Sigmoid colon (tissue), 4 donors: ENCODE measurements at regions not wholly inside any gene's neighbourhood (a gene's known extent, or its start where the extent isn't known, plus 50 kb on each side); places are given as distances from the start of the nearest gene placed in this dataset.

ENCODE experiments used
- CTCF ChIP-seq, 4 experiments: fragments of 450-650 bp in 3 of 4; fragments of 200-600 bp in 1 of 4; IDR thresholded peaks; one replicate each; pipeline ENCODE4 v1.5.1; 2016 to 2019; ENCODE audit warnings: antibody characterized with exemption in 4 of 4, mild to moderate bottlenecking in 3 of 4, moderate library complexity in 2 of 4
- EP300 ChIP-seq, 4 donors: sonication (generic); formaldehyde crosslinking; IDR thresholded peaks; one replicate each; pipeline ENCODE4 v1.6.1; 2017; ENCODE audit warnings: antibody characterized with exemption in 4 of 4
- POLR2A ChIP-seq, 2 donors: fragments of 450-650 bp; IDR thresholded peaks; one replicate each; pipeline ENCODE4 v1.6.1; 2016; ENCODE audit warnings: antibody characterized with exemption in 2 of 2, mild to moderate bottlenecking in 2 of 2, moderate library complexity in 2 of 2
- POLR2AphosphoS5 ChIP-seq, 4 donors: sonication (generic); formaldehyde crosslinking; IDR thresholded peaks; one replicate each; pipeline ENCODE4 v1.6.1; 2017; ENCODE audit warnings: antibody characterized with exemption in 4 of 4

DNA sequence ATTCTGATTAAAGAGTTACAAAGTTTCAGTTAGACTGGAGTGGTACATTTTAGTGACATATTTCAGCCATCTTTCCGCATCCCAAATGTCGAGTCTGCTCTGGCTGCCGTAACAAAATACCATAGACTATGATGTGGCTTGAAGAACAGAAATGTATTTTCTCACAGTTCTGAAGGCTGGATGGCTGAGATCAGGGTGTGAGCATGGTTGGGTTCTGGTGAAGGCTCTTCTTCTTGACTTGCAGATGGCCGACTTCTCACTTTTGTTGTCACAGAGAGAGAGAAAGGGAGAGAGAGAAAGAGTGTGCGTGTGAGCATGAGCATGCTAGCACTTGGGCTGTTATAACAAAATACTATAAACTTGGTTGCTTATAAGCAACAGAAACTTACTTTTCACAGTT, 335.4 kb upstream of the RAG2 start:
- TF ChIP-seq CTCF (IDR thresholded peaks at IDR 0.05), result no peak
- no peak for TF ChIP-seq POLR2AphosphoS5 (IDR thresholded peaks at IDR 0.05)
- TF ChIP-seq EP300 (IDR thresholded peaks at IDR 0.05), result no peak
- no peak for TF ChIP-seq POLR2A (IDR thresholded peaks at IDR 0.05)
